ENCODE measurements at regions not wholly inside any gene's neighbourhood (a gene's known extent, or its start where the extent isn't known, plus 50 kb on each side); places are given as distances from the start of the nearest gene placed in this dataset.

- H3K79me2 ChIP-seq (replicated peaks; ENCODE audit: insufficient read depth, low read length), result no peaks in the 10 kb centered on the region
- H3K9me2 ChIP-seq (ENCODE audit: insufficient read depth, low read length), result no peaks in the 10 kb centered on the region
- H3K27ac ChIP-seq (ENCODE audit: low read length), result no peak overlapping the region
- H4K20me1 ChIP-seq (ENCODE audit: insufficient read depth), result no peaks in the 10 kb centered on the region
- no peak overlapping the region for H3K9ac ChIP-seq (ENCODE audit: low read length)
- no peaks in the 10 kb centered on the region for H3F3A ChIP-seq (ENCODE audit: insufficient read depth, low read length, poor library complexity, severe bottlenecking)
- TF ChIP-seq MXI1 (conservative IDR thresholded peaks at IDR 0.05; ENCODE audit: poor library complexity, severe bottlenecking) (no peak), RAD21 (conservative IDR thresholded peaks at IDR 0.05) (no peak), REST (IDR thresholded peaks at IDR 0.05; ENCODE audit: borderline replicate concordance) (no peak), EP300 (conservative IDR thresholded peaks at IDR 0.05; ENCODE audit: poor library complexity, severe bottlenecking) (no peak), TAF1 (IDR thresholded peaks at IDR 0.05; ENCODE audit: low read depth) (no peak), POLR2AphosphoS5 (IDR thresholded peaks at IDR 0.05) (no peak), CTCF (IDR thresholded peaks at IDR 0.05; ENCODE audit: poor library complexity, severe bottlenecking) (no peak), EZH2 (IDR thresholded peaks at IDR 0.05; ENCODE audit: borderline replicate concordance, insufficient read depth, low read length, poor library complexity, severe bottlenecking) (no peak), SMC3 (conservative IDR thresholded peaks at IDR 0.05; ENCODE audit: poor library complexity) (no peak)
- H3K4me3 ChIP-seq (ENCODE audit: low read length), result no peak overlapping the region
- H3K27me3 ChIP-seq (ENCODE audit: insufficient read depth, low read depth, low read length), result no peaks in the 10 kb centered on the region
- H3K36me3 ChIP-seq (ENCODE audit: insufficient read depth, low read length), result no peaks in the 10 kb centered on the region
- H3K4me2 ChIP-seq (ENCODE audit: low read length), result no peak overlapping the region
- H3K9me3 ChIP-seq (ENCODE audit: low read length), result no peaks in the 10 kb centered on the region
- no peak overlapping the region for H2AFZ ChIP-seq (ENCODE audit: low read depth, low read length)
Measured at GRCh38 chr1:213446496-213446895, 395.5 kb downstream of the RPS6KC1 start.

- H3K9ac ChIP-seq (ENCODE audit: low read length), result no peak overlapping the region
- no peak for TF ChIP-seq EP300 (conservative IDR thresholded peaks at IDR 0.05; ENCODE audit: poor library complexity, severe bottlenecking)
- no peak for TF ChIP-seq REST (IDR thresholded peaks at IDR 0.05; ENCODE audit: borderline replicate concordance)
- TF ChIP-seq SMC3 (conservative IDR thresholded peaks at IDR 0.05; ENCODE audit: poor library complexity), result no peak
- no peak for TF ChIP-seq MXI1 (conservative IDR thresholded peaks at IDR 0.05; ENCODE audit: poor library complexity, severe bottlenecking)
- no peak for TF ChIP-seq EZH2 (IDR thresholded peaks at IDR 0.05; ENCODE audit: borderline replicate concordance, insufficient read depth, low read length, poor library complexity, severe bottlenecking)
- no peak for TF ChIP-seq POLR2AphosphoS5 (IDR thresholded peaks at IDR 0.05)
- no peak for TF ChIP-seq RAD21 (conservative IDR thresholded peaks at IDR 0.05)
- no peak for TF ChIP-seq TAF1 (IDR thresholded peaks at IDR 0.05; ENCODE audit: low read depth)
- TF ChIP-seq CTCF (IDR thresholded peaks at IDR 0.05; ENCODE audit: poor library complexity, severe bottlenecking), result no peak
- no peaks in the 10 kb centered on the region for H3K79me2 ChIP-seq (replicated peaks; ENCODE audit: insufficient read depth, low read length)
- H3K27me3 ChIP-seq (ENCODE audit: insufficient read depth, low read depth, low read length), result no peaks in the 10 kb centered on the region
- no peaks in the 10 kb centered on the region for H4K20me1 ChIP-seq (ENCODE audit: insufficient read depth)
- no peak overlapping the region for H3K4me2 ChIP-seq (ENCODE audit: low read length)
- H3K4me3 ChIP-seq (ENCODE audit: low read length), result no peak overlapping the region
- H3K9me3 ChIP-seq (ENCODE audit: low read length), result no peaks in the 10 kb centered on the region
- no peaks in the 10 kb centered on the region for H3F3A ChIP-seq (ENCODE audit: insufficient read depth, low read length, poor library complexity, severe bottlenecking)
- no peaks in the 10 kb centered on the region for H3K36me3 ChIP-seq (ENCODE audit: insufficient read depth, low read length)
- H3K27ac ChIP-seq (ENCODE audit: low read length), result no peak overlapping the region
- no peak overlapping the region for H2AFZ ChIP-seq (ENCODE audit: low read depth, low read length)
- no peaks in the 10 kb centered on the region for H3K9me2 ChIP-seq (ENCODE audit: insufficient read depth, low read length)
Measured at GRCh38 chr1:213448360-213448759, 397.3 kb downstream of the RPS6KC1 start.
